ENCODE measurements at regions not wholly inside any gene's neighbourhood (a gene's known extent, or its start where the extent isn't known, plus 50 kb on each side); places are given as distances from the start of the nearest gene placed in this dataset.

- ATAC-seq (replicated peaks): no peak
- H3K4me1 Mint-ChIP-seq (ENCODE audit: low read depth in 2 of 2): peaks cover 0 to 4% of the 10 kb centered on the region in 2 donors
- H3K27ac Mint-ChIP-seq: no peak overlapping the region
- H3K9me3 Mint-ChIP-seq: peaks cover 0 to 2% of the 10 kb centered on the region in 2 donors
- H3K4me3 Mint-ChIP-seq: no peak overlapping the region
- DNase-seq: no peak
- no peaks in the 10 kb centered on the region for H3K36me3 Mint-ChIP-seq (ENCODE audit: insufficient read depth)
- peaks cover 0 to 9% of the 10 kb centered on the region in 2 donors for H3K27me3 Mint-ChIP-seq
Observed at GRCh38 chr3:3335903-3336302, 156.4 kb upstream of the CRBN start.

GRCh38 chr3:3334491-3334890 lies 155.0 kb upstream of the CRBN start:
- Mint-ChIP-seq H3K36me3 (ENCODE audit: insufficient read depth) (no peaks in the 10 kb centered on the region), H3K4me1 (ENCODE audit: low read depth in 2 of 2) (peaks cover 0 to 4% of the 10 kb centered on the region in 2 donors), H3K27ac (no peak overlapping the region), H3K4me3 (no peak overlapping the region), H3K9me3 (peaks cover 0 to 3% of the 10 kb centered on the region in 2 donors), H3K27me3 (peaks cover 0 to 9% of the 10 kb centered on the region in 2 donors)
- ATAC-seq (replicated peaks) (no peak), DNase-seq (no peak)

GRCh38 chr3:3333571-3333970 lies 154.1 kb upstream of the CRBN start:
- H3K36me3 Mint-ChIP-seq (ENCODE audit: insufficient read depth): no peaks in the 10 kb centered on the region
- H3K4me1 Mint-ChIP-seq (ENCODE audit: low read depth in 2 of 2): peaks cover 0 to 4% of the 10 kb centered on the region in 2 donors
- DNase-seq: no peak
- peaks cover 0 to 4% of the 10 kb centered on the region in 2 donors for H3K9me3 Mint-ChIP-seq
- H3K4me3 Mint-ChIP-seq: no peak overlapping the region
- no peak overlapping the region for H3K27ac Mint-ChIP-seq
- no peak for ATAC-seq (replicated peaks)
- H3K27me3 Mint-ChIP-seq: peaks cover 0 to 9% of the 10 kb centered on the region in 2 donors

- Mint-ChIP-seq H3K27me3 (no peaks in the 10 kb centered on the region), H3K4me1 (ENCODE audit: low read depth in 2 of 2) (no peaks in the 10 kb centered on the region), H3K27ac (no peak overlapping the region), H3K36me3 (ENCODE audit: insufficient read depth) (no peaks in the 10 kb centered on the region), H3K4me3 (no peak overlapping the region), H3K9me3 (peaks cover 3 to 8% of the 10 kb centered on the region in 2 donors)
- DNase-seq: no peak
- ATAC-seq (replicated peaks): no peak
Observed at GRCh38 chr3:3316521-3316920, 137.0 kb upstream of the CRBN start.

- ATAC-seq (replicated peaks): no peak
- no peak overlapping the region for H3K27ac Mint-ChIP-seq
- no peaks in the 10 kb centered on the region for H3K27me3 Mint-ChIP-seq
- peaks cover 3 to 8% of the 10 kb centered on the region in 2 donors for H3K9me3 Mint-ChIP-seq
- no peaks in the 10 kb centered on the region for H3K4me1 Mint-ChIP-seq (ENCODE audit: low read depth in 2 of 2)
- no peak overlapping the region for H3K4me3 Mint-ChIP-seq
- no peak for DNase-seq
- H3K36me3 Mint-ChIP-seq (ENCODE audit: insufficient read depth): no peaks in the 10 kb centered on the region
Observed at GRCh38 chr3:3315846-3316245, 136.4 kb upstream of the CRBN start.

GRCh38 chr3:3309887-3310286 lies 130.4 kb upstream of the CRBN start:
- Mint-ChIP-seq H3K9me3 (no peaks in the 10 kb centered on the region), H3K4me1 (ENCODE audit: low read depth in 2 of 2) (no peaks in the 10 kb centered on the region), H3K27me3 (peaks cover 0 to 15% of the 10 kb centered on the region in 2 donors), H3K4me3 (no peak overlapping the region), H3K27ac (no peak overlapping the region), H3K36me3 (ENCODE audit: insufficient read depth) (no peaks in the 10 kb centered on the region)
- ATAC-seq (replicated peaks): no peak
- no peak for DNase-seq

- H3K4me3 Mint-ChIP-seq: no peak overlapping the region
- H3K27ac Mint-ChIP-seq: no peak overlapping the region
- H3K27me3 Mint-ChIP-seq: peaks cover 0 to 26% of the 10 kb centered on the region in 2 donors
- no peaks in the 10 kb centered on the region for H3K4me1 Mint-ChIP-seq (ENCODE audit: low read depth in 2 of 2)
- no peaks in the 10 kb centered on the region for H3K9me3 Mint-ChIP-seq
- no peak for ATAC-seq (replicated peaks)
- no peaks in the 10 kb centered on the region for H3K36me3 Mint-ChIP-seq (ENCODE audit: insufficient read depth)
- DNase-seq: no peak
Observed at GRCh38 chr3:3308809-3309208, 129.3 kb upstream of the CRBN start.

GRCh38 chr3:3307491-3307890 lies 128.0 kb upstream of the CRBN start:
- ATAC-seq (replicated peaks): no peak
- Mint-ChIP-seq H3K27me3 (peaks cover 3 to 37% of the 10 kb centered on the region in 2 donors), H3K9me3 (no peaks in the 10 kb centered on the region), H3K36me3 (ENCODE audit: insufficient read depth) (no peaks in the 10 kb centered on the region), H3K4me1 (ENCODE audit: low read depth in 2 of 2) (no peaks in the 10 kb centered on the region), H3K27ac (no peak overlapping the region), H3K4me3 (no peak overlapping the region)
- DNase-seq: no peak

- no peaks in the 10 kb centered on the region for H3K9me3 Mint-ChIP-seq
- H3K36me3 Mint-ChIP-seq (ENCODE audit: insufficient read depth): no peaks in the 10 kb centered on the region
- DNase-seq: no peak
- H3K4me1 Mint-ChIP-seq (ENCODE audit: low read depth in 2 of 2): no peaks in the 10 kb centered on the region
- no peak overlapping the region for H3K4me3 Mint-ChIP-seq
- no peak overlapping the region for H3K27ac Mint-ChIP-seq
- H3K27me3 Mint-ChIP-seq: peaks cover 14 to 53% of the 10 kb centered on the region in 2 donors
- ATAC-seq (replicated peaks): no peak
Observed at GRCh38 chr3:3305841-3306240, 126.3 kb upstream of the CRBN start.

GRCh38 chr3:3305084-3305483 lies 125.6 kb upstream of the CRBN start:
- ATAC-seq (replicated peaks) (no peak), DNase-seq (no peak)
- Mint-ChIP-seq H3K4me3 (no peak overlapping the region), H3K4me1 (ENCODE audit: low read depth in 2 of 2) (no peaks in the 10 kb centered on the region), H3K27me3 (peaks cover 20 to 60% of the 10 kb centered on the region in 2 donors), H3K36me3 (ENCODE audit: insufficient read depth) (no peaks in the 10 kb centered on the region), H3K27ac (no peak overlapping the region), H3K9me3 (no peaks in the 10 kb centered on the region)

GRCh38 chr3:3303636-3304035 lies 124.1 kb upstream of the CRBN start:
- ATAC-seq (replicated peaks) (no peak), DNase-seq (no peak)
- no peaks in the 10 kb centered on the region for H3K9me3 Mint-ChIP-seq
- H3K4me3 Mint-ChIP-seq: no peak overlapping the region
- peaks cover 21 to 64% of the 10 kb centered on the region in 2 donors for H3K27me3 Mint-ChIP-seq
- H3K27ac Mint-ChIP-seq: no peak overlapping the region
- no peaks in the 10 kb centered on the region for H3K36me3 Mint-ChIP-seq (ENCODE audit: insufficient read depth)
- no peaks in the 10 kb centered on the region for H3K4me1 Mint-ChIP-seq (ENCODE audit: low read depth in 2 of 2)

- no peaks in the 10 kb centered on the region for H3K36me3 Mint-ChIP-seq (ENCODE audit: insufficient read depth)
- no peak overlapping the region for H3K4me3 Mint-ChIP-seq
- no peaks in the 10 kb centered on the region for H3K4me1 Mint-ChIP-seq (ENCODE audit: low read depth in 2 of 2)
- peaks cover 21 to 64% of the 10 kb centered on the region in 2 donors for H3K27me3 Mint-ChIP-seq
- DNase-seq (no peak), ATAC-seq (replicated peaks) (no peak)
- no peak overlapping the region for H3K27ac Mint-ChIP-seq
- no peaks in the 10 kb centered on the region for H3K9me3 Mint-ChIP-seq
Observed at GRCh38 chr3:3302964-3303363, 123.5 kb upstream of the CRBN start.

GRCh38 chr3:3301476-3301875 lies 122.0 kb upstream of the CRBN start:
- Mint-ChIP-seq H3K9me3 (no peaks in the 10 kb centered on the region), H3K27ac (no peak overlapping the region), H3K27me3 (peaks cover 21 to 64% of the 10 kb centered on the region in 2 donors), H3K4me1 (ENCODE audit: low read depth in 2 of 2) (no peaks in the 10 kb centered on the region), H3K36me3 (ENCODE audit: insufficient read depth) (no peaks in the 10 kb centered on the region), H3K4me3 (no peak overlapping the region)
- DNase-seq (no peak), ATAC-seq (replicated peaks) (no peak)

- no peak for ATAC-seq (replicated peaks)
- no peaks in the 10 kb centered on the region for H3K4me1 Mint-ChIP-seq (ENCODE audit: low read depth in 2 of 2)
Observed at GRCh38 chr3:3296979-3297381, 117.5 kb upstream of the CRBN start.

GRCh38 chr3:3295586-3295985 lies 116.1 kb upstream of the CRBN start:
- DNase-seq: no peak
- no peak overlapping the region for H3K4me3 Mint-ChIP-seq
- H3K4me1 Mint-ChIP-seq (ENCODE audit: low read depth in 2 of 2): no peaks in the 10 kb centered on the region
- peaks cover 0 to 6% of the 10 kb centered on the region in 2 donors for H3K9me3 Mint-ChIP-seq
- H3K27me3 Mint-ChIP-seq: peaks cover 13 to 18% of the 10 kb centered on the region in 2 donors
- no peak for ATAC-seq (replicated peaks)
- no peaks in the 10 kb centered on the region for H3K36me3 Mint-ChIP-seq (ENCODE audit: insufficient read depth)
- no peak overlapping the region for H3K27ac Mint-ChIP-seq

More at GRCh38 chr3:3296979-3297381, 117.5 kb upstream of the CRBN start:
- Mint-ChIP-seq H3K4me3 (no peak overlapping the region), H3K27ac (no peak overlapping the region), H3K27me3 (peaks cover 20 to 27% of the 10 kb centered on the region in 2 donors), H3K9me3 (peaks cover 0 to 6% of the 10 kb centered on the region in 2 donors), H3K36me3 (ENCODE audit: insufficient read depth) (no peaks in the 10 kb centered on the region)
- DNase-seq: no peak

All from effector memory CD8-positive, alpha-beta T cell (primary cell).